ENCODE measurements at regions not wholly inside any gene's neighbourhood (a gene's known extent, or its start where the extent isn't known, plus 50 kb on each side); places are given as distances from the start of the nearest gene placed in this dataset.

GRCh38 chr4:153943738-153944415 is 155.0 kb upstream of the SFRP2 start:
- no peaks in the 10 kb centered on the region for H3K79me2 ChIP-seq (ENCODE audit: insufficient read depth, low read depth, low read length)
- intact Hi-C loops (cut with micrococcal nuclease; ENCODE audit: unreplicated experiment), result no loop called here
- H2AFZ ChIP-seq (ENCODE audit: low read length), result no peak overlapping the region
- H3K4me2 ChIP-seq (ENCODE audit: low read length), result no peak overlapping the region
- H3K36me3 ChIP-seq (ENCODE audit: insufficient read depth, low read length), result no peaks in the 10 kb centered on the region
- H3K4me1 ChIP-seq (ENCODE audit: insufficient read depth, low read length, poor library complexity, severe bottlenecking), result no peaks in the 10 kb centered on the region
- H3K9me3 ChIP-seq (ENCODE audit: low read length), result no peaks in the 10 kb centered on the region
- no peaks in the 10 kb centered on the region for H4K20me1 ChIP-seq (ENCODE audit: insufficient read depth, low read length)
- no TSS peak for BruUV-seq (replicated peaks)
- DNase-seq (ENCODE audit: low spot score), result no peak
- no peak overlapping the region for H3K27ac ChIP-seq (ENCODE audit: low read depth, low read length, poor library complexity, severe bottlenecking)
- CTCF ChIA-PET (ENCODE audit: unreplicated experiment), result no interaction called here
- no peak for TF ChIP-seq EZH2phosphoT487 (IDR thresholded peaks at IDR 0.05; ENCODE audit: borderline replicate concordance, low read depth, low read length)
- TF ChIP-seq CTCF (conservative IDR thresholded peaks at IDR 0.05; ENCODE audit: low read length), result no peak
- H3K4me3 ChIP-seq (ENCODE audit: low read depth, low read length, poor library complexity, severe bottlenecking), result no peak overlapping the region
- no peaks in the 10 kb centered on the region for H3K9me2 ChIP-seq (ENCODE audit: insufficient read depth, low read length)
- POLR2A ChIA-PET, result interaction anchor here (1.1 kb wide), 1 partner anchor 11 kb away, joined by 3 read pairs; no protein-coding TSS in a partner anchor

- BruUV-seq (replicated peaks), result no TSS peak
- ChIA-PET POLR2A (interaction anchor here (0.6 kb wide), 1 partner anchor 669 kb away, joined by 3 read pairs; no protein-coding TSS in a partner anchor), CTCF (ENCODE audit: unreplicated experiment) (no interaction called here)
These were observed 152.0 kb upstream of the SFRP2 start for GRCh38 chr4:153940916-153941315.

More at GRCh38 chr4:153940916-153941315, 152.0 kb upstream of the SFRP2 start:
- H3K27ac ChIP-seq (ENCODE audit: low read depth, low read length, poor library complexity, severe bottlenecking), result no peak overlapping the region
- no peak overlapping the region for H3K4me2 ChIP-seq (ENCODE audit: low read length)
- no peaks in the 10 kb centered on the region for H3K36me3 ChIP-seq (ENCODE audit: insufficient read depth, low read length)
- no peaks in the 10 kb centered on the region for H4K20me1 ChIP-seq (ENCODE audit: insufficient read depth, low read length)
- H3K4me3 ChIP-seq (ENCODE audit: low read depth, low read length, poor library complexity, severe bottlenecking), result no peak overlapping the region
- TF ChIP-seq CTCF (conservative IDR thresholded peaks at IDR 0.05; ENCODE audit: low read length) (no peak), EZH2phosphoT487 (IDR thresholded peaks at IDR 0.05; ENCODE audit: borderline replicate concordance, low read depth, low read length) (no peak)
- no peak for DNase-seq (ENCODE audit: low spot score)
- no peaks in the 10 kb centered on the region for H3K79me2 ChIP-seq (ENCODE audit: insufficient read depth, low read depth, low read length)
- no peaks in the 10 kb centered on the region for H3K9me3 ChIP-seq (ENCODE audit: low read length)
- no peaks in the 10 kb centered on the region for H3K4me1 ChIP-seq (ENCODE audit: insufficient read depth, low read length, poor library complexity, severe bottlenecking)
- no peak overlapping the region for H2AFZ ChIP-seq (ENCODE audit: low read length)
- intact Hi-C loops (cut with micrococcal nuclease; ENCODE audit: unreplicated experiment), result no loop called here
- H3K9me2 ChIP-seq (ENCODE audit: insufficient read depth, low read length), result no peaks in the 10 kb centered on the region

Measured in OCI-LY7 (cell line).